Vagina (tissue), 2 donors: ENCODE measurements at regions not wholly inside any gene's neighbourhood (a gene's known extent, or its start where the extent isn't known, plus 50 kb on each side); places are given as distances from the start of the nearest gene placed in this dataset.

ENCODE experiments used
- POLR2A ChIP-seq, 2 donors: fragments of 450-650 bp; IDR thresholded peaks; one replicate each; pipeline ENCODE4 v1.6.1; 2017; ENCODE audit warnings: antibody characterized with exemption in 2 of 2, mild to moderate bottlenecking in 2 of 2, moderate library complexity in 2 of 2
- POLR2AphosphoS5 ChIP-seq, 2 donors: sonication (generic); formaldehyde crosslinking; IDR thresholded peaks; one replicate each; pipeline ENCODE4 v1.9.0; 2017; ENCODE audit warnings: antibody characterized with exemption in 2 of 2, mild to moderate bottlenecking in 2 of 2, low read depth in 1 of 2; ENCODE audit not compliant: insufficient read depth in 1 of 2
- TF ChIP-seq, protein P1 (sequence below), 3 experiments: fragments of 450-650 bp in 2 of 3; fragments of 200-600 bp in 1 of 3; sonication (generic) in 1 of 3; IDR thresholded peaks; one replicate each; pipeline ENCODE4 v1.5.1; 2017 to 2019; ENCODE audit warnings: antibody characterized with exemption in 3 of 3, mild to moderate bottlenecking in 2 of 3, moderate library complexity in 2 of 3

DNA sequence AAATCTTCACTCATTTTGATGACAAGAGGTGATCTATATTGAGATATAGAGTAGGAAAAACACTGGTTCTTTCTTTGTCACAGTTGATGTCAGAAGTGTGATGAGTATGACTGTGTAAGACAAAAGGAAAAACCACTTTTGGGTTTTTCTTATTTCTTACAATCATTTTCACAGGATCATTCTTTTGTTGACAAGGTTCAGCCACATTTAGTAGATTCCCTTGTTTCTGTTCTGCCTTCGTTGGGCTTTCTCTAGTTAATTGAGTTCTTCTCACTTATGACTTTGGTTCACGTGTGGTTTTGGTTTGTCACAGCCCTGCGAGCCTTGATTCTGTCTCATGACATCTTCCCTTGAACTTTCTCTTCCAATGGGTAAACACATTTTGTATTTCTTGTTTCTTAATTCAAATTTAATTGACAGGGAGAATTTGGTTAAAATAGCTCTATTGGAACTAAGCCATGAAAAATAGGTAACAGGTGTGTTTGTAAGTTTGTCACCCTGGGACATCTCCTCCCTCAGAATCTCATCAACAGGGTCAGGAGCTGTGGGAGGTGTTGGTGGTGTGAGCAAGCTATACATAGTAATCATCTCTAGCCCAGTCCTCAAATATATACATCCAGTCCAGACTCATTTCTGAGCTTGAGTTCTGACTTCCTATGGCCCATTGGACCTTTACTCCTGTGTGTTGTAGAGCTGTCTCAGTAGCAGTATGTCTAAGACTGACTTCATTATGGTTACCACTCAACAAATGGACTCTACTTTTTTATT, 255.3 kb downstream of the BMP4 start:
- TF ChIP-seq, protein P1, sequence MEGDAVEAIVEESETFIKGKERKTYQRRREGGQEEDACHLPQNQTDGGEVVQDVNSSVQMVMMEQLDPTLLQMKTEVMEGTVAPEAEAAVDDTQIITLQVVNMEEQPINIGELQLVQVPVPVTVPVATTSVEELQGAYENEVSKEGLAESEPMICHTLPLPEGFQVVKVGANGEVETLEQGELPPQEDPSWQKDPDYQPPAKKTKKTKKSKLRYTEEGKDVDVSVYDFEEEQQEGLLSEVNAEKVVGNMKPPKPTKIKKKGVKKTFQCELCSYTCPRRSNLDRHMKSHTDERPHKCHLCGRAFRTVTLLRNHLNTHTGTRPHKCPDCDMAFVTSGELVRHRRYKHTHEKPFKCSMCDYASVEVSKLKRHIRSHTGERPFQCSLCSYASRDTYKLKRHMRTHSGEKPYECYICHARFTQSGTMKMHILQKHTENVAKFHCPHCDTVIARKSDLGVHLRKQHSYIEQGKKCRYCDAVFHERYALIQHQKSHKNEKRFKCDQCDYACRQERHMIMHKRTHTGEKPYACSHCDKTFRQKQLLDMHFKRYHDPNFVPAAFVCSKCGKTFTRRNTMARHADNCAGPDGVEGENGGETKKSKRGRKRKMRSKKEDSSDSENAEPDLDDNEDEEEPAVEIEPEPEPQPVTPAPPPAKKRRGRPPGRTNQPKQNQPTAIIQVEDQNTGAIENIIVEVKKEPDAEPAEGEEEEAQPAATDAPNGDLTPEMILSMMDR (IDR thresholded peaks at IDR 0.05): no peak
- TF ChIP-seq POLR2A (IDR thresholded peaks at IDR 0.05) (no peak), POLR2AphosphoS5 (IDR thresholded peaks at IDR 0.05; ENCODE audit: insufficient read depth in 1 of 2, low read depth in 1 of 2) (no peak)
